Uterus (tissue), 2 donors: ENCODE measurements at regions not wholly inside any gene's neighbourhood (a gene's known extent, or its start where the extent isn't known, plus 50 kb on each side); places are given as distances from the start of the nearest gene placed in this dataset.

Experiments
- CTCF ChIP-seq, 4 experiments: fragments of 200-600 bp in 2 of 4; fragments of 450-650 bp in 2 of 4; sonication (generic) in 2 of 4; IDR thresholded peaks; one replicate each; pipeline ENCODE4 v1.5.1; 2016 to 2019; ENCODE audit warnings: antibody characterized with exemption in 4 of 4, mild to moderate bottlenecking in 2 of 4, moderate library complexity in 1 of 4
- POLR2A ChIP-seq, 2 donors: fragments of 450-650 bp; IDR thresholded peaks; one replicate each; pipeline ENCODE4 v1.6.1; 2016; ENCODE audit warnings: antibody characterized with exemption in 2 of 2, mild to moderate bottlenecking in 1 of 2, moderate library complexity in 1 of 2

- TF ChIP-seq CTCF (IDR thresholded peaks at IDR 0.05) = no peak
- TF ChIP-seq POLR2A (IDR thresholded peaks at IDR 0.05) = no peak
These were observed 128.6 kb upstream of the CPM start for GRCh38 chr12:69061574-69061973.
